T-helper 2 cell treated with Interferon-gamma antibody and Interleukin-4, amounts not matched to agents 5 μg/mL and 100 μg/mL, for 36 hours (primary cell): ENCODE measurements at regions not wholly inside any gene's neighbourhood (a gene's known extent, or its start where the extent isn't known, plus 50 kb on each side); places are given as distances from the start of the nearest gene placed in this dataset.
"Not testable (repeated sequence)": the region's sequence is repeated elsewhere in the genome, so short reads cannot be mapped to it uniquely, and the experiment has no call there.

ENCODE experiments used
- DNase-seq: peaks from one replicate; pipeline ENCODE4 v3.0.0; 2021; ENCODE audit warnings: low spot score
- H3K27ac Mint-ChIP-seq: one replicate; pipeline ENCODE4 v1.8.0; 2021; ENCODE audit warnings: mild to moderate bottlenecking, mixed read lengths
- H3K27me3 Mint-ChIP-seq: one replicate; pipeline ENCODE4 v1.8.0; 2021; ENCODE audit warnings: low read depth, mixed read lengths
- H3K36me3 Mint-ChIP-seq: one replicate; pipeline ENCODE4 v1.8.0; 2021; ENCODE audit warnings: low read depth, mixed read lengths
- H3K4me1 Mint-ChIP-seq: one replicate; pipeline ENCODE4 v1.8.0; 2021; ENCODE audit warnings: low read depth, mixed read lengths
- H3K4me3 Mint-ChIP-seq: one replicate; pipeline ENCODE4 v1.8.0; 2022; ENCODE audit warnings: mild to moderate bottlenecking, moderate library complexity, mixed read lengths
- H3K9me3 Mint-ChIP-seq: one replicate; pipeline ENCODE4 v1.8.0; 2021; ENCODE audit warnings: mixed read lengths

DNA sequence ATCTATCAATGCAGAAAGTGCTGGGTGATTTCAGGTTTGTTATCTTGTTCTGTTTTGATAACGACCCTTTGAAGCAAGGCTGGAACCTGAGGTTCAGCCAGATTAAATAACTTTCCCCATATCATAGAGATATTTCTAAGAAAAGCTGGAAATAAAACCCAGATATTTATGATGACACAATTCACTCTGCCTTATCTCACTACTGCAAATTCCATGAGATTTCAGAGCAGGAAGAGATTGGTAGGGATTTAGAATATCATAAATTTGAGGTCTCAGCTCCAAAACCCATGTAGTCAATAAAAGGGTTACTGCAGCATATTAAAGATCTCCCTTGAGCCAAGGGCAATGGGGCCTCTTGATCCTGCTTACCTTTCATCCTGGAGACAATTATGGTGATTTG is 692.5 kb upstream of the IGFBP3 start:
- no peak for DNase-seq
- Mint-ChIP-seq H3K27ac (no peak overlapping the region), H3K36me3 (no peaks in the 10 kb centered on the region)

DNA sequence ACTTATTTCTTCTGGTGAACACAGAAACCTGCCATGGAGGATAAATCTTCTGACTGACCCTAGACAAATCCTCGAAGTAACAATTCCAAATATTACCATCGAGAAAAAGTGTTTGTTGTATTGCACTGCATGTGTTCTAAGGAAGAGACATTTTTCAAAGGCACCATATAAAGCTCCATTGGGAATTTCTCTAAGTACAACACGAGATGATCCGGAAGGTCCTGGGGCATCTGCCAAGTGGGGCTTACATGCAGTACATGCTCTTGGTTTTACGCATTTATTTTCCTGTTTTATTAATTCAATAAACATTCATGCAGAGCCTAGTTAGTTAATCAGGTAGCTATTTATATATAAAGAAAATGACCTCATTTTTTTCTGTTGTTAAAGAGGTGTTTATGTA is 692.0 kb upstream of the IGFBP3 start:
- Mint-ChIP-seq H3K27ac (no peak overlapping the region), H3K4me3 (no peak overlapping the region), H3K9me3 (peaks cover 3% of the 10 kb centered on the region), H3K4me1 (no peaks in the 10 kb centered on the region), H3K27me3 (no peaks in the 10 kb centered on the region), H3K36me3 (no peaks in the 10 kb centered on the region)
- DNase-seq: no peak

More for the DNA sequence above, 692.5 kb upstream of the IGFBP3 start:
- peaks cover 3% of the 10 kb centered on the region for H3K9me3 Mint-ChIP-seq
- no peaks in the 10 kb centered on the region for H3K27me3 Mint-ChIP-seq
- no peaks in the 10 kb centered on the region for H3K4me1 Mint-ChIP-seq
- H3K4me3 Mint-ChIP-seq: no peak overlapping the region

GRCh38 chr7:46611508-46611907 is 690.4 kb upstream of the IGFBP3 start:
- Mint-ChIP-seq H3K4me1 (no peaks in the 10 kb centered on the region), H3K27ac (no peak overlapping the region), H3K36me3 (no peaks in the 10 kb centered on the region), H3K4me3 (no peak overlapping the region), H3K9me3 (no peaks in the 10 kb centered on the region), H3K27me3 (no peaks in the 10 kb centered on the region)
- DNase-seq: no peak

DNA sequence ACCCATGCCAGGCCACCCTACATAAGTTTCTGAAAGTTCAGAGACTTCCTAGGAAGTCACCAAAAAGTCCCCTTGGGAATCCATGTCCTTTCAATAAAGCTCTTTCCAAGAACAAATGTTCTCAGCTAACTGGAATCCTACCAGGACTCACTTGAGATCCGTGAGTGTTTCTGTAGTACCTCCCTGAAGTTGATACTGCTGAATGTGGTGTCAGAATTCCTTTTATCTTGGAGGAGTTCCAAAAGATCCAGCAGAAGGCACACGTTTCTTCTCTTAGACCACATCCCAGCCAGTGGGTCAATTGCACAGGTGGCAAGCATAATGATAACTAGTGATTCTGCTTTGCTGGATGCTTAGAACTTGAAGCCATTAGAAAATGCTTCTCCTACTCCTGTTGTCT is 689.7 kb upstream of the IGFBP3 start:
- no peak overlapping the region for H3K4me3 Mint-ChIP-seq
- no peak for DNase-seq
- H3K27me3 Mint-ChIP-seq: no peaks in the 10 kb centered on the region
- H3K36me3 Mint-ChIP-seq: no peaks in the 10 kb centered on the region
- H3K27ac Mint-ChIP-seq: no peak overlapping the region
- no peaks in the 10 kb centered on the region for H3K9me3 Mint-ChIP-seq
- no peaks in the 10 kb centered on the region for H3K4me1 Mint-ChIP-seq

DNA sequence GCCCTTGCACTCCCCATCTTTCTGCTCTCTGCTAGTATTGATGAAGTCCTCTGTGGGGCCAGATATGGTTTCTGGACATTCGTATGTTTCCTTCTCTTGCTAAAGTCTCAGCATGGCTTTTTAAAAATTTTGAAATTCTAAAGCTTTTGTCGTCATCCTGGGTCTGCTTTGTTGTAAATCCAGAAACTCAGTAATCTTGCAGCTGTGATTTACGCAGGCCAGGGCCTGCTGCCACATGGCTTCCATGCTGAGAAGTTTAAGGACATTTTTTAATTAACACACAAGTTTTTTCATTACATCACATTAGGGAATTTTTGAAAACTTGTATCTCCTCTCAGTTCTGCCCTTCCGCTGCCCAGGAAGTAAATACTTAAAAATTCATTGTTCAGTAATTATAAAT is 686.1 kb upstream of the IGFBP3 start:
- H3K27ac Mint-ChIP-seq: no peak overlapping the region
- no peaks in the 10 kb centered on the region for H3K27me3 Mint-ChIP-seq
- no peaks in the 10 kb centered on the region for H3K4me1 Mint-ChIP-seq
- H3K4me3 Mint-ChIP-seq: no peak overlapping the region
- DNase-seq: no peak
- no peaks in the 10 kb centered on the region for H3K36me3 Mint-ChIP-seq
- H3K9me3 Mint-ChIP-seq: no peaks in the 10 kb centered on the region

GRCh38 chr7:46606761-46607160 is 685.7 kb upstream of the IGFBP3 start:
- H3K9me3 Mint-ChIP-seq: no peaks in the 10 kb centered on the region
- DNase-seq: no peak
- H3K36me3 Mint-ChIP-seq: no peaks in the 10 kb centered on the region
- H3K27me3 Mint-ChIP-seq: no peaks in the 10 kb centered on the region
- no peaks in the 10 kb centered on the region for H3K4me1 Mint-ChIP-seq
- H3K27ac Mint-ChIP-seq: no peak overlapping the region
- no peak overlapping the region for H3K4me3 Mint-ChIP-seq

DNA sequence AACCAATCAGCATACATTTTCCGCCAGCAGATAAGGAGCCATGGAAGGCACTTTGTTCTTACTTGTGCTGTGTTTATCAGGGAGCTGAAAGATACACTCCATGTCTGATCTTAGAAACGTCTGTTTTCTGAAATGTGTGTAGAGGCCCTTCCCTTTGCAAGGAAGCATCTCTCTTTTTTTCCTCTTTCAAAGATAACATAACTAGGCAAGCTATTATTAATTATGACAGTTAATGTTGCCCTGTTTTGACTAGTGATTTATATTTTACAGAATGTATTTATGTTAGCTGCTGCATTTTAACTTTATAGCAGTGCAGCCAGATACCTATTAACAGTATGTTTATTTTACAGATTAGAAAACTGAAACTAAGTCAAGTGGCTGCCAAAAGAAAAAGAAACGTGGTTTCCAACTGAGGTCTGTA is 683.2 kb upstream of the IGFBP3 start:
- no peaks in the 10 kb centered on the region for H3K36me3 Mint-ChIP-seq
- no peaks in the 10 kb centered on the region for H3K27me3 Mint-ChIP-seq
- no peaks in the 10 kb centered on the region for H3K4me1 Mint-ChIP-seq
- DNase-seq: no peak
- H3K27ac Mint-ChIP-seq: no peak overlapping the region
- no peak overlapping the region for H3K4me3 Mint-ChIP-seq
- H3K9me3 Mint-ChIP-seq: no peaks in the 10 kb centered on the region

- H3K27me3 Mint-ChIP-seq: no peaks in the 10 kb centered on the region
- DNase-seq: no peak
- no peak overlapping the region for H3K4me3 Mint-ChIP-seq
- no peaks in the 10 kb centered on the region for H3K9me3 Mint-ChIP-seq
- H3K27ac Mint-ChIP-seq: no peak overlapping the region
- no peaks in the 10 kb centered on the region for H3K36me3 Mint-ChIP-seq
- no peaks in the 10 kb centered on the region for H3K4me1 Mint-ChIP-seq
These were observed 682.7 kb upstream of the IGFBP3 start for GRCh38 chr7:46603780-46604179.

- no peaks in the 10 kb centered on the region for H3K9me3 Mint-ChIP-seq
These were observed 682.3 kb upstream of the IGFBP3 start for GRCh38 chr7:46603296-46603752.

DNA sequence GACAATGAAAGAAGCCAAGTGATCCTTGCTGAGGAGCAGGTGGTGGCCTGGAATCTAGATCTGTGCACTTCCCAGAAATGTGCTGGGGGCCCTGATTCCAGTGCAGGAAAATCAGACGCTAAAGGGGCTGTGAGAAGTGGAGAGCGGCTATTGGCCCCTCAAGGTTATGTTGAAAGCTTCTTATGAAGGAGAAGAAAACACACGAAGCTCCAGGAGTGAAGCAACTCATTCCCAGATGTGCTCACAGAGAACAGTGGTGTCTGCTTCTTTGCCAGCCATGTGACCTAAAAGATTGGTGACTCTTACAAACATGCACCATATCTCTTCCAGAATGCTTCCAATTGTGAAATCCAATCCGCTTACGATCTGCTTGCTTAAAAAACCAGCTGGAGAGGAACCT is 679.3 kb upstream of the IGFBP3 start:
- Mint-ChIP-seq H3K9me3 (peaks cover 4% of the 10 kb centered on the region), H3K36me3 (no peaks in the 10 kb centered on the region)

More at GRCh38 chr7:46603296-46603752, 682.3 kb upstream of the IGFBP3 start:
- no peak overlapping the region for H3K4me3 Mint-ChIP-seq
- H3K36me3 Mint-ChIP-seq: no peaks in the 10 kb centered on the region
- DNase-seq: no peak
- no peaks in the 10 kb centered on the region for H3K4me1 Mint-ChIP-seq
- H3K27me3 Mint-ChIP-seq: no peaks in the 10 kb centered on the region
- no peak overlapping the region for H3K27ac Mint-ChIP-seq

GRCh38 chr7:46594831-46595230 is 673.8 kb upstream of the IGFBP3 start:
- H3K4me1 Mint-ChIP-seq, H3K36me3 Mint-ChIP-seq, H3K4me3 Mint-ChIP-seq, H3K27me3 Mint-ChIP-seq, DNase-seq, H3K27ac Mint-ChIP-seq: not testable (repeated sequence)
- H3K9me3 Mint-ChIP-seq: peaks cover 27% of the 10 kb centered on the region

More for the DNA sequence above, 679.3 kb upstream of the IGFBP3 start:
- Mint-ChIP-seq H3K27ac (no peak overlapping the region), H3K4me3 (no peak overlapping the region), H3K27me3 (no peaks in the 10 kb centered on the region), H3K4me1 (no peaks in the 10 kb centered on the region)
- no peak for DNase-seq

- H3K4me3 Mint-ChIP-seq, H3K4me1 Mint-ChIP-seq, H3K27me3 Mint-ChIP-seq, H3K36me3 Mint-ChIP-seq, DNase-seq, H3K27ac Mint-ChIP-seq: not testable (repeated sequence)
- H3K9me3 Mint-ChIP-seq: peaks cover 40% of the 10 kb centered on the region
These were observed 670.1 kb upstream of the IGFBP3 start for GRCh38 chr7:46590918-46591905.

- Mint-ChIP-seq H3K4me3 (no peak overlapping the region), H3K36me3 (no peaks in the 10 kb centered on the region), H3K4me1 (no peaks in the 10 kb centered on the region), H3K27me3 (no peaks in the 10 kb centered on the region), H3K9me3 (peaks cover 30% of the 10 kb centered on the region), H3K27ac (no peak overlapping the region)
- DNase-seq: no peak
These were observed 668.2 kb upstream of the IGFBP3 start for GRCh38 chr7:46589286-46589685.

- no peaks in the 10 kb centered on the region for H3K36me3 Mint-ChIP-seq
- no peak overlapping the region for H3K27ac Mint-ChIP-seq
- no peak for DNase-seq
- no peaks in the 10 kb centered on the region for H3K4me1 Mint-ChIP-seq
- no peaks in the 10 kb centered on the region for H3K27me3 Mint-ChIP-seq
- peaks cover 20% of the 10 kb centered on the region for H3K9me3 Mint-ChIP-seq
- no peak overlapping the region for H3K4me3 Mint-ChIP-seq
These were observed 665.3 kb upstream of the IGFBP3 start for GRCh38 chr7:46586406-46586805.
